Cardiac muscle cell (in vitro differentiated cells and primary cell): ENCODE measurements at regions not wholly inside any gene's neighbourhood (a gene's known extent, or its start where the extent isn't known, plus 50 kb on each side); places are given as distances from the start of the nearest gene placed in this dataset.

Experiments
- DNase-seq, 2 donors: peaks; one replicate each; pipeline versions ENCODE4 v3.0.0 to v3.0.0-alpha.2; 2010 to 2017; ENCODE audit warnings: low read depth in 1 of 2, low spot score in 1 of 2
- H3K27ac ChIP-seq: fragments of 200-600 bp; sonication (generic); 2 replicates; pipeline ENCODE4 v1.5.1; 2016
- H3K27me3 ChIP-seq: fragments of 200-600 bp; sonication (generic); 2 replicates; pipeline ENCODE4 v1.6.0; 2016; ENCODE audit warnings: control low read depth
- H3K36me3 ChIP-seq: fragments of 200-600 bp; sonication (generic); 2 replicates; pipeline ENCODE4 v1.5.1; 2016; ENCODE audit warnings: control low read depth
- H3K4me1 ChIP-seq: fragments of 200-600 bp; sonication (generic); 2 replicates; pipeline ENCODE4 v1.8.1; 2017; ENCODE audit warnings: low read depth, mild to moderate bottlenecking, mixed run types
- H3K4me3 ChIP-seq: fragments of 200-600 bp; sonication (generic); 2 replicates; pipeline ENCODE4 v1.5.1; 2016; ENCODE audit warnings: mild to moderate bottlenecking
- H3K9me3 ChIP-seq: fragments of 200-600 bp; sonication (generic); 2 replicates; pipeline ENCODE4 v1.5.1; 2017; ENCODE audit warnings: low read depth, mild to moderate bottlenecking, control low read depth
- CTCF ChIP-seq: IDR thresholded peaks from 2 replicates; pipeline ENCODE4 v1.5.1; 2012; ENCODE audit warnings: low read depth, mild to moderate bottlenecking, low read length

- Histone ChIP-seq H3K9me3 (peaks cover 3% of the 10 kb centered on the region), H3K27me3 (peaks cover 7% of the 10 kb centered on the region), H3K4me1 (peaks cover 9% of the 10 kb centered on the region), H3K36me3 (no peaks in the 10 kb centered on the region), H3K27ac (no peak overlapping the region), H3K4me3 (no peak overlapping the region)
- no peak for TF ChIP-seq CTCF
- peak in 1 of 2 donors; percentile 12 for DNase-seq
These were observed 980.6 kb upstream of the EYS start for GRCh38 chr6:66687611-66688140.

- Histone ChIP-seq H3K9me3 (no peaks in the 10 kb centered on the region), H3K36me3 (no peaks in the 10 kb centered on the region), H3K27me3 (no peaks in the 10 kb centered on the region), H3K4me1 (no peaks in the 10 kb centered on the region), H3K27ac (no peak overlapping the region), H3K4me3 (no peak overlapping the region)
- no peak for TF ChIP-seq CTCF
- DNase-seq, result no peak
These were observed 968.9 kb upstream of the EYS start for GRCh38 chr6:66675906-66676305.

- Histone ChIP-seq H3K27me3 (no peaks in the 10 kb centered on the region), H3K4me1 (no peaks in the 10 kb centered on the region), H3K36me3 (no peaks in the 10 kb centered on the region), H3K4me3 (no peak overlapping the region), H3K9me3 (no peaks in the 10 kb centered on the region), H3K27ac (no peak overlapping the region)
- no peak for TF ChIP-seq CTCF
- no peak for DNase-seq
These were observed 957.1 kb upstream of the EYS start for GRCh38 chr6:66664112-66664511.

GRCh38 chr6:66662721-66663507, 955.9 kb upstream of the EYS start:
- Histone ChIP-seq H3K9me3 (no peaks in the 10 kb centered on the region), H3K4me3 (no peak overlapping the region), H3K36me3 (no peaks in the 10 kb centered on the region), H3K27ac (no peak overlapping the region), H3K27me3 (no peaks in the 10 kb centered on the region), H3K4me1 (no peaks in the 10 kb centered on the region)
- TF ChIP-seq CTCF, result no peak
- DNase-seq, result no peak

GRCh38 chr6:66662196-66662595, 955.2 kb upstream of the EYS start:
- peak; percentile 26 to 58 for DNase-seq
- H3K27ac ChIP-seq, result no peak overlapping the region
- H3K9me3 ChIP-seq, result no peaks in the 10 kb centered on the region
- no peaks in the 10 kb centered on the region for H3K4me1 ChIP-seq
- TF ChIP-seq CTCF, result peak; percentile 63
- no peaks in the 10 kb centered on the region for H3K36me3 ChIP-seq
- H3K27me3 ChIP-seq, result no peaks in the 10 kb centered on the region
- H3K4me3 ChIP-seq, result no peak overlapping the region
